Renal cortex interstitium (tissue), 11 donors: ENCODE measurements at regions not wholly inside any gene's neighbourhood (a gene's known extent, or its start where the extent isn't known, plus 50 kb on each side); places are given as distances from the start of the nearest gene placed in this dataset.
A peak's percentile ranks its signal among the peaks of the same experiment; 100 is the strongest.
"Not testable (repeated sequence)": the region's sequence is repeated elsewhere in the genome, so short reads cannot be mapped to it uniquely, and the experiment has no call there.

ENCODE experiments used
- DNase-seq, 11 donors: peaks; one replicate each; pipeline ENCODE4 v3.0.0-alpha.2; 2013; ENCODE audit warnings: low read depth in 9 of 11, low spot score in 4 of 11; ENCODE audit errors: extremely low read depth in 1 of 11

DNA sequence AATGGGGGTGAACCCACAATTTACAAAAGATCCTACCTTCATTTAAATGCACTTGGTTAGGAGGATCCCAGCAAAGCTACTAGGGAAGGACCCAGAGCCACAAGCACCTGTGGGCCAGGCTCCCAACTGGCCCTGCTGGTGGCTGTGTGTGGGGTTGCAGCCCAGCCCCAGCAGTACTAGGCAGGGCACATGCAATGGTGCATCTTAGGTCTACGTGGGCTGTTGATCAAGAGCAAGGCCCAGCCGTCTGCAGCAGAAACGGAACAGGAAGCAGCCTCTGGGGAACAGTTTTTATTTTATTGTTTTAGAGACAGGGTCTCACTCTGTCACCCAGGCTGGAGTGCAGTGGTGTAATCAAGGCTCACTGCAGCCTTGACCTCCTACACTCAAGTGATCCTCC is 134.1 kb upstream of the RAB4A start:
- no peak for DNase-seq

DNA sequence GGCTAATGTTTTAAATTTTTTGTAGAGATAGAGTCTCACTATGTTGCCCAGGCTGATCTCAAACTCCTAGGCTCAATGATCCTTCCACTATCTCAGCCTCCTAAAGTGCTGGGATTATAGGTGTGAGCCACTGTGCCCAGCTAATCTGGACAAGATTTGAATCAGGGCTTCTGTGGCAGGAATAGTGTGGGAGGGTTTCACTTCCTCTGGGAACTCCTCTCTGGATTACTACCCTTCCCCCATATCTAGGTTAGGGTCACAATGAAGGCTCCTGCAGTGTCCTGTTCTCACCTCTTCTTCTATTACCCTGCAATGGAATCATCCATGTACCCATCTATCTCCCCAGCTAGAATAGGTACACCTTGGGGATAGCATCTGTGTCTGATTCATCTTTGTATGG is 133.6 kb upstream of the RAB4A start:
- no peak for DNase-seq

DNA sequence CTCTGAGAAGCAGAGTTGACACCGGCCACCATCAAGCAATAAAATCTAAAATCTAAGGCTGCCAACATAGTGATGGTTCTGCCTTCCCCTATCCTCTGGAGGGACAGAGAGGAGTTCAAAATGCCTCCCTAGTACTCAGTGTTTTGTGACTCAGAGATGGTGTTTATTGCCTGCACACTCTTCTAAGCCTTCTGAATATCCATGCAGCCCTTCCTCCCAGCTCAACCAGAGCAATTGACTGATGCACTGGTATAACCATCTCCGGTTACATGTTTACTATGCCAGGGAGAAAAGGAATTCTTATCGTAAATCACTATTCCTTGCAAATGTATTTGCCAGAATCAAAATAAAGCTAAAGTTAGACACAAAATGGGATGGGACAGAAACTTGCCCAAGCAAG is 132.9 kb upstream of the RAB4A start:
- DNase-seq = no peak

DNA sequence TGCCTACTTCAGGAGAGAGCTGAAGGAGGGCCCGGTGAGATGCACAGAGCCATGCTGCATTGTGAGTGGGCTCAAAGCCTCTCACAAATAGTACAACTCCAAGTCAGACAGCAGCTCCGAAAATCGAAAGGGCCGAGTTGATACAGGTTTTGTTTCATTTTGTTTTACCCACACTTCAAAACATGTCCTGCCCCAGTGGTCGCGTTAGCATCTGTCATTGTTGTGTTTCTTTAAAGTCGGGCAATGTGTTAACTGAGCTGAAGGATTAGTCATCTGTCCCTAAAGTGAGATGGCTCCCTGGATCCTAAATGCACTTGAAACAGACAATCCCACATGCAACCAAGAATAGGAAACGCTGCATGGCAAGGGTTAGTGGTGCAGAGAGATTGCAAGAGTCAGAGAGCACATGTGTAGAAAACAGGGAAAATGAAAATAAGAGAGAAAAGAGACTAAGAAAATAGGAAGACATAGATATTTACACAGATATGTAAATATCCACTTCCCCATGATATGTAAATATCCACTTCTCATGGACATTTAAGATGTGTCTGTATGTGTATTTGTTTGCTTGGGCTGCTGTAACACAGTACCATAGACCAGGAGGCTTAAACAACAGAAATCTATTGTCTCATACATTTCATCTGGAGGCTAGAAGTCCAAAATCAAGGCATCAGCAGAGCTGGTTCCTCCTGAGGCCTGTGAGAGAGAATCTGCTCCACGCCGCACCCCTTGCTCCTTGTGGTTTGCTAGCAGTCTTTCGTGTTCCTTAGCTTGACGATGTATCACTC is 131.4 kb upstream of the RAB4A start:
- no peak for DNase-seq

DNA sequence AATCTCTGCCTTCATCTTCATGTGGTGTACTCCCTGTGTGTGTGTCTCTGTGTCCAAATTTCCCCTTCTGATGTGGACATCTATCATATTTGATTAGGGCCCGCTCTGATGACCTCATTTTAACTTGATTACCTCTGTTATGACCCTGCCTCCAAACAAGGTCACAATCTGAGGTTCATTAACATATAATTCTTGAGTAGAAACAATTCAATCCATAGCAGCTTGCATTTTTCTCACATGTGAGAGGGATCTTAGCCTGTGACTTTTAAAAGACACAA is 130.9 kb upstream of the RAB4A start:
- no peak for DNase-seq

DNA sequence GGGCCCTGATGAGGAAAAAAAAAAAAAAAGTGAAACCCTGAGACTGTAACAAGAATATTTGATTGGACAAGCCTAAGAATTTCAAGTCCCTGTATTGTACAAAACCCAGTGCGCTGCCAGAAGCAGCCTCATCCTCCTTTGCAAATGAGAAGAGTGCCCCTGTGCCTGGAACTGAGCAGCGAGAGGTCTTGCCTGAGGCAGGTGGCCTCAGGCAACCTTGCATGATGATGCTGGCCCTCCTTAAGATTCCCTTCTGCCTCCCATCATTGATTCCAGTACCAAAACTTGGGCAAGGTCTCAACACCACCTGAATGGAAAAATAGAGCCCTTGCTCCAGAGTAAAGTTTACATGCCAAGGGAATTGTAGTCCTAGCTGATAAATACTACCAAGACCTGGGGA is 129.6 kb upstream of the RAB4A start:
- no peak for DNase-seq

DNA sequence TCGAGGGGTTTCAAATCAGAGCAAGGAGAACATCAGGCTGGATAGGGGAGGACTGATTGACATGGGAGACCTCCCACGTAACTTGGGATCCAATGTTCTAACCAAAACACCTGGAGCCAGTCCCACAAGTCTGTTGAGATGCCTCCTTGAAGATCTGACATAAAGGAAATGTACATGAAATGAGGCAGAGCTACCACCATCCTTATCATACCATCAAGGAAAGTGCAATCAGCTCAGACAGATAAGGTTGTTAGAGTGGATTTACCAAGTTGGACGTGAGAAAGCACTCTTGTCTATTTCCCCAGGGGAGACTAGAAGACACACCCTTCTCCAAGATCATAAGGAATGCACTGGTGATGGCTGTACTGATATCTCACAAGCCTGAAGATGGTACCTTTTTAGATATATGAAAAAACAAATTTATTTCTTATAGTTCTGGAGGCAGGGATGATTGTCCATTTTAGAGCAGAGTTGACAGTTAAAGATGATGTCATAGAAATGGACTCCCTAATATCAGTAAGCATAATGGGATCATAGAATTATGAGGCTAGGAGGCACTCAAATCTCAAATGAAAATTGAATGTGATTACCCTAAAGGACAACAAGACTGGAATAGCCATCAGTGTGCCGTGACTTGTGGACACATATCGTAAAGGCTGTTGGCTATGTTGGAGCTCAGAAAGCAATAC is 129.1 kb upstream of the RAB4A start:
- no peak for DNase-seq

DNA sequence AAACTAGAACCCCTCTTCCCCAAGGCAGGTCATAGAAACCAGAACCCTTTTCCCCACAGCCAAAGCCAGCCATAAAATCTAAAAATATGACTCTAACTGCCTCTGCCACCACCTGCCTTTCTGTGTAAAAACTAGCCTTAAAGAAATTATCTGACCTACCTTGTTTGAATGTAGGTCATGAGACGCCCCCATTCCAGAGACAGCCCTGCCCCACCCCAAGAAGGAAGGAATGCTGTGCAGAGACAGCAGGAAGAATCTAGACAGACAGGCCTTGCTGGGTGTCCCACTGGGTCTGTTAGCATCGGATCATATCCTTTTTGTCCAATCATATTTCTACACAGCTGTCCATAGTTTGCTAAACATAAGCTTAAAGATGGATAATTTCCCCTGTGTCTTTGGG is 128.4 kb upstream of the RAB4A start:
- DNase-seq = no peak

DNA sequence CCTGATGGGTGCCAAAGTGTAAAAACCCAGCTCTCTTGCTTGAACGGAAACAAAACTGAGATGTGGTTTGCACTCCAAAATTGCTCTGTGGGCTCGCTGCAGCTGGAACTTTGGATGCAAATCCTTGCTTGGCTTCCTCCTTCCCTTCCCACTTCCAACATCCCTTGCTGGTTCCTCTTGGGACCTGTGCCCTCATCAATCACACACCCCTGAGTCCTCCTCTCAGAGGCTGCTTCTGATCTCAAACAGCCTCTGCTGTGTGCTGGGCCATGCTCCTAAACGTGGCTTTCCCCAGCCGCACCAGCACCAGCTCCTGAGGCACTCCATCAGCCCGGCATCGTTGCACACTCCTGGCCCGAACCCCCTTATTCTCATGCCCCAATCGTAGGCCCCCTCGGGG is 124.3 kb upstream of the RAB4A start:
- DNase-seq = no peak

DNA sequence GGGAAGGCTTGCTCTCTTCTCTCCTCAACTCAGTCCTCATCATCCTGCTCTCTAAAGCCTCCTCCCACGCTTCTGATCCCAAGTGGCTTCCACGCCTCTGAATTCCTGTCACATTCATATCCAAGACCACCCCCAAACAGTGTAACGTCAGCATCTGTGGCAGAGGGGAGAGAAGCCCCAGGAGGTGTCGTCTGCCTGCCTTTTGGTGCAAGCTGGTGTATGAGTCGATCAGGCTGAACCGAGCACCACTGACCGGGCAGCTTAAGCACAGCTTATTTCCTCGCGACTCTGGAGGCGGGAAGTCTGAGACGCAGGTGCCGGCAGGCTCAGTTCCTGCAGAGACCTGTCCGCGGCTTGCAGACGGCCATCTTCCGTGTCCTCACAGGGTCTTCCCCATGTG is 123.8 kb upstream of the RAB4A start:
- no peak for DNase-seq

DNA sequence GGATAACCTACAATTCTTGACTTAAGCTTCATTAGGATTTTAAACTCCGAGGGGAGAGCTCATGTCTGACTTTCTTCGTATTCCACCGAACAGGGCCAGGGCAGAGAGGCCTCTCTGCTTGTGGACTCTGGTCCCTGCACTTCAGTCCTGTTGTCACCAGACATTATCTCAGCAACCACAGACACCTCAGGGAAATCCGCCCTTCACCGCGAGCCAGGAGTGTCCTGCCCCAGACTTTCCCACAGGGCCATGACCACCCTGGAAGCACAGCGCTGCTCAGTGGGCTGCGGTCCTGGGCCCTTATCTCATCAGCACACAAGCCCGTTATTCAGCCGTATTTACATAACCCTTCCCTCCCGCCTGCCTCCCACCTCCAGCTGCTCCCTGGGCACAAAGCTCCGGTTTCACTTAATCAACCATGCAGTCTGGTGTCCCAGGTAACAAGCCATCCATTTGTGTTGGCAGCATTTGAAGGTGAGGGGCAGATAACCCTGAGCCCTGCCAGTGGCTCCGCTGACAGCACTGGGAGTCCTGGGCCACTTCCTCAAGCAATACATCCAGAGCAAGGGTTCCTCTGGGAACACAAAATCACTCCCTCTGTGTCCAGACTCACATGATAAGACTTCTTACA is 122.8 kb upstream of the RAB4A start:
- peak in 8 of 11 donors; percentile 44 to 77 (median 58) for DNase-seq

DNA sequence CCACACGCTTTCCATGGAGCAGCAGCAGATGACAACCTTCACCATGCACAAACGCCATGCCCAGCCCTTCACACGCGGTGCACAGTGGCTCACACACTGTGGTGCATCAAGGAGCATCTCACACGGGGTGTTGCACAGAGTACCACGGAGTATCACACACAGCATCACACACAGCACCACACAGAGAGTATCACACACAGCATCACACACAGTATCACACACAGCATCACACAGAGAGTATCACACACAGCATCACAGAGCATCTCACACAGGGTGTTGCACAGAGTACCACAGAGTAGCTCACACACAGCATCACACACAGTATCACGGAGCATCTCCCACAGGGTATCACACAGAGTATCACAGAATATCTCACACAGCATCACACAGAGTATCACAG is 122.2 kb upstream of the RAB4A start:
- DNase-seq = no peak

DNA sequence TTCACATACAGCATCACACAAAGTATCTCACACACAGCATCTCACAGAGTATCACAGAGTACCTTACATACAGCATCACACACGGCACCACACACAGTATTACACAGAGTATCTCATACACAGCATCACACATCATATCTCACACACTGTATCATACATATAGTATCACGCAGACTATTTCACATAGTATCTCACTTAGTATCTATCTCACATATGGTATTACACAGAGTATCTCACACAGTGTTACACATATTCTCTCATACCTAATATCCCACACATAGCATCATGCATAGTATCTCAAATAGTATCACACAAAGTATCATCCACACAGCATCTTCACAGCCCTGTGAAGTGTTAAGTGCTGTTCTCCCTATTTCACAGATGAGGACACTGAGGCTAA is 121.5 kb upstream of the RAB4A start:
- no peak for DNase-seq

DNA sequence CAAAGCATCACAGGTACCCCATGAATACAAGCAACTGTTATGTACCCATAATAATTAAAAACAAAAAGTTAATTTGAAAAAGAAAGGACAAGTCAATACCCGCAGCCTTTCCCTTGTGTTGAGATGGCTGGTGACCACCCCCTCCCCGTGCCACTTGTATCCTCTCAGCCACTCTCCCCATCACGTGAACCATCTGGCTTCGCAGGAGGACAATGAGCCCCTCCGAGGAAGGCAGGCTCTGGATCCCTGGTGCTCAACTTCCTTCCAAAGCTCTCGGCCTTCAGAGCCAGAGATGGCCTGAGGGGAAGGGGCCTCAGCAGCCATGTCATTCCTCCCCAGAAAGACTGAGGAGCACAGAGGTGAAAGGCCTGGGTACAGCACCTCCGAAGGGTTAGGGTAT is 120.4 kb upstream of the RAB4A start:
- no peak for DNase-seq

DNA sequence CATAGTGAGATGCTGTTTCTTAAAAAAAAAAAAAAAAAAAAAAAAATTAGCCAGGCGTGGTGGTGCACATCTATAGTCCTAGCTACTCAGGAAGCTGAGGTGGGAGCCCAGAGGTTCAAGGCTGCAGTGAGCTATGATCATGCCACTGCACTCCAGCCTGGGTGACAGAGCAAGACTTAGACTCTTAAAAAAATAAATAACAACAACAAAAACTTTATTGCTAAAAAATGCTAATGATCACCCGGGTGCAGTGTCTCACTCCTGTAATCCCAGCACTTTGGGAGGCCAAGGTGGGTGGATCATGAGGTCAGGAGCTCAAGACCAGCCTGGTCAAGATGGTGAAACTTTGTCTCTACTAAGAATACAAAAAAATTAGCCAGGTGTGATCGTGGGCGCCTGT is 119.5 kb upstream of the RAB4A start:
- DNase-seq = not testable (repeated sequence)

DNA sequence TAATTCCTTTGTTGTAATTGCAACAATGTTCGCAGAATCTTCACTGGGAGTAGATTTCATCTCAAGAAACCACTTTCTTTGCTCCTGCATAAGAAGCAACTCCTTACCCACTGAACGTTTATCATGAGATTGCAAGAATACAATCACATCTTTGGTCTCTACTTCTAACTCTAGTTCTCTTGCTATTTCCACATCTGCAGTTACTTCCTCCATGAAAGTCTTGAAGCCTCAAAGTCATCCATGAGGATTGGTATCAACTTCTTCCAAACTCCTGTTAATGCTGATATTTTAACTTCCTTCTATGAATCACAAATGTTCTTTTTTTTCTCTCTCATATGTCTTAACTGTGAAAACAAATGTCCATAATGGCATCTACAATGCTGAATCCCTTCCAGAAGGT is 118.6 kb upstream of the RAB4A start:
- DNase-seq = no peak

DNA sequence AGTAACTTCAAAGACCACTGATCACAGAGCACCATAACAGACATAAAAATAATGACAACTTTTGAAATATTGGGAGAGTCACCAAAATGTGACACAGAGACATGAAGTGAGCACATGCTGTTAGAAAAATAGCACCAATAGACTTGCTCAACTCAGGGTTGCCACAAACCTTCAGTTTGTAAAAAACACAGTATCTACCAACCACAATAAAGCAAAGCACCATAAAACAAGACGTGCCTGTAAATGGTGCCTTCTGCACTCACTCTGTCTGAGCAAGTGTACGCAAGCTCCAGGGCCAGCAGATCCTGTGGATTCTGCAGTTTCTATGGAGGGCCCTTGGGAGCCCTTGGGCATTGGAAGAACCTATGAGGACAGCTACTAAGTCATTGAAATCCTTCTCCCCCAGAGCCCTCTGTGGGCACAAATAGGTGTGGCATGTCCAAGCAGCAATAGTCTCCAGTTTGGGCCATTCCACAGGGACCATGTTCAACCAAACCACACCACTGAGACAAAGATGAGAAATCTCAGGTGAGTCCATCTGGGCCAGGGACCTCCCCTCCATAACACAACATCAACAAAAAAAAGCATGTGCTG is 116.9 kb upstream of the RAB4A start:
- no peak for DNase-seq

DNA sequence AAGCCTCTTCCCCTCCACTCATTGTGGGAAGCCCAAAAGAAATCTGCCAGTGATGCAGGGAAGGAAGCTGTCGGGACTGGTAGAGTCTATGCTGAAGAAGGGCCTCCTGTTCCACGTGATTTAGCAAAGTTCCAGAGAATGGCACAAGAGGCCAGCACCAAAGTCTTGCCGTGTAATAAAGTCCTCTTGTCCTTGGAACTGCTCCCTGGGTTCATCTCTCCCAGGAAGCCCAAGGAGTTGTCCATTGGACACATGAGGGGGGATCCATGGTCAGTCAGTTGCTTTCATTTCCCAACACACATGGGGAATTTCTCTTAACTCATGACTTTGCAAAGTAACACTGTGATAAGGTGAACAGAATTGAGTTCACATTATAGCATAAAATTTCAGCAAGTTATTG is 116.1 kb upstream of the RAB4A start:
- DNase-seq = no peak

DNA sequence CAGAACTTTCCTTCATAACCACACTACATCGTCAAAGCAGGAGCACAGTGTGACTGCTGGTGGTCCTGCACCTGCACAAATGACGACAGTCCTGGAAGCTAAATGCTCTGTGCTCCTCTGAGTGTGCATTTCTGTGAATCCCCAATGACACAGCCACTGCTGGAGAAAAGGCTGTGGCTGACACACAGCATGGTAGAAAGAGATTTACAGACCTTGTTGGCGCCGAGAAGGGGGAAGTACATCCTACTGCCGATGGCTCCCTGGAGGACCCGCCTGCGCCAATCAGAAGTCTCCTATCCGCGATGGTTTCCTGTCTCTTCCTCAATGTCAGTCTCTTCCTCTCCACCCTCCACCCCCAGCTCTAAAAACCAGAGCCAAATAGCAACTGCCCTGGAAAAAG is 115.4 kb upstream of the RAB4A start:
- no peak for DNase-seq

DNA sequence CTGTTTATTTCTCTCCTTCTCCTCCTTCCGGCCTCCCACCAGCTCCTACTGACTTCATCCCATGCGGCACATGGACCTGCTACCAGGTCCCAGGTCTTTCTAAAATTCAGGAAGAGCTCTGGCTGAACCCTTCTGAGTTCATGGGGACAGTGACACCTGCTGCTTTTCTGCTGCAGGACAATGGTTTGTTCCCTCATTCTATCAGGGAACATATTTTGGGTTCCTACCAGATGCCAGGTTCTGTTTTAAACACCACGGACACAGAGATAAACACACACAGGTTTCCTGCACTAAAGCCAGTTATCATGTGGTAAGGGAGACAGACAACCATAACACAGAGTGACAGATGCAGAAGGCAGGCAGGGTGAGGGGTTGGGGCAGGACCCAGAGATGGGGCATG is 114.0 kb upstream of the RAB4A start:
- DNase-seq = no peak
